ENCODE measurements at regions not wholly inside any gene's neighbourhood (a gene's known extent, or its start where the extent isn't known, plus 50 kb on each side); places are given as distances from the start of the nearest gene placed in this dataset.

DNA sequence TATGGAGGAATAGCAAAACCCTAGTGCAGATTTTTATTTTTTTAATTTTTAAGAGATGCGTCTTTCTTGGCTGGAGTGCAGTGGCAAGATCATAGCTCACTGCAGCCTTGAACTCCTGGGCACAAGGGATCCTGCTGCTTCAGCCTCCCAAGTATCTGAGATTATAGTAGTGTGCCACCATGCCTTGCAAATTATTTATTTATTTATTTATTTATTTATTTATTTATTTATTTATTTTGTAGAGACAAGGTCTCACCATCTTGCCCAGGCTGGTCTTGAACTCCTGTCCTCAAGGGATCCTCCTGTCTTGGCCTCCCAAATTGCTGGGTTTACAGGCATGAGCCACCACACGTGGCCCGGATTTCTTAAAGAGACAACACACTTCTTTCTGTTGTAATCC is 1158.8 kb downstream of the AACS start:
- POLR2A ChIA-PET = no interaction called here
- Histone ChIP-seq H3K4me2 (ENCODE audit: insufficient read depth, low read length) (no peak overlapping the region), H4K20me1 (replicated peaks; ENCODE audit: control insufficient read depth, extremely low read depth, insufficient read depth, low read length) (no peaks in the 10 kb centered on the region), H3K9me1 (replicated peaks; ENCODE audit: control insufficient read depth, extremely low read depth, insufficient read depth, low read length) (no peaks in the 10 kb centered on the region), H3K9ac (replicated peaks; ENCODE audit: extremely low read depth, insufficient read depth, low read length) (no peak overlapping the region), H3K27me3 (ENCODE audit: control insufficient read depth in 2 of 2, insufficient read depth in 2 of 2, low read length in 2 of 2) (no peaks in the 10 kb centered on the region), H3K4me1 (ENCODE audit: control insufficient read depth, extremely low read depth, insufficient read depth, low read length) (no peaks in the 10 kb centered on the region), H2AFZ (ENCODE audit: low read depth, low read length) (no peak overlapping the region), H3K4me3 (replicated peaks in 1 of 3; ENCODE audit: insufficient read depth in 1 of 3, low read depth in 1 of 3, low read length in 3 of 3) (no peak overlapping the region), H3K36me3 (ENCODE audit: control insufficient read depth in 2 of 2, extremely low read depth in 1 of 2, insufficient read depth in 2 of 2, low read length in 2 of 2) (no peaks in the 10 kb centered on the region), H3K9me3 (replicated peaks; ENCODE audit: control insufficient read depth, insufficient read depth, low read length) (peaks cover 2% of the 10 kb centered on the region), H3K27ac (ENCODE audit: insufficient read depth, low read depth, low read length) (no peak overlapping the region), H3K79me2 (ENCODE audit: control insufficient read depth, insufficient read depth, low read length) (no peaks in the 10 kb centered on the region)
- FAIRE-seq (no peak), DNase-seq (ENCODE audit: low read depth, low spot score) (no peak)
- intact Hi-C loops (cut with micrococcal nuclease) = no loop called here
- no TSS peak for BruUV-seq (replicated peaks)
- dilution Hi-C loops (cut with MboI; ENCODE audit: extremely low pct_ligation_motif_present, low sequenced_read_pairs) = no loop called here
- TF ChIP-seq FOS (IDR thresholded peaks at IDR 0.05; ENCODE audit: borderline replicate concordance, insufficient read depth, low read length) (no peak), MYC (IDR thresholded peaks at IDR 0.05; ENCODE audit: low read depth, low read length) (no peak), JUN (IDR thresholded peaks at IDR 0.05; ENCODE audit: borderline replicate concordance, insufficient read depth, insufficient read length, low read depth) (no peak), EZH2 (IDR thresholded peaks at IDR 0.05; ENCODE audit: borderline replicate concordance, low read depth, low read length, severe bottlenecking) (no peak), POLR2A (IDR thresholded peaks at IDR 0.05; ENCODE audit: low read depth, low read length) (no peak), GATA2 (IDR thresholded peaks at IDR 0.05; ENCODE audit: insufficient read depth, insufficient read length, low read depth, low read length) (no peak), POLR2AphosphoS5 (IDR thresholded peaks at IDR 0.05; ENCODE audit: insufficient read depth, low read depth, low read length) (no peak)
- TF ChIP-seq, protein P1, sequence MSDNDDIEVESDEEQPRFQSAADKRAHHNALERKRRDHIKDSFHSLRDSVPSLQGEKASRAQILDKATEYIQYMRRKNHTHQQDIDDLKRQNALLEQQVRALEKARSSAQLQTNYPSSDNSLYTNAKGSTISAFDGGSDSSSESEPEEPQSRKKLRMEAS (IDR thresholded peaks at IDR 0.05; ENCODE audit: insufficient read depth, insufficient read length) = no peak
- TF ChIP-seq, protein P2, sequence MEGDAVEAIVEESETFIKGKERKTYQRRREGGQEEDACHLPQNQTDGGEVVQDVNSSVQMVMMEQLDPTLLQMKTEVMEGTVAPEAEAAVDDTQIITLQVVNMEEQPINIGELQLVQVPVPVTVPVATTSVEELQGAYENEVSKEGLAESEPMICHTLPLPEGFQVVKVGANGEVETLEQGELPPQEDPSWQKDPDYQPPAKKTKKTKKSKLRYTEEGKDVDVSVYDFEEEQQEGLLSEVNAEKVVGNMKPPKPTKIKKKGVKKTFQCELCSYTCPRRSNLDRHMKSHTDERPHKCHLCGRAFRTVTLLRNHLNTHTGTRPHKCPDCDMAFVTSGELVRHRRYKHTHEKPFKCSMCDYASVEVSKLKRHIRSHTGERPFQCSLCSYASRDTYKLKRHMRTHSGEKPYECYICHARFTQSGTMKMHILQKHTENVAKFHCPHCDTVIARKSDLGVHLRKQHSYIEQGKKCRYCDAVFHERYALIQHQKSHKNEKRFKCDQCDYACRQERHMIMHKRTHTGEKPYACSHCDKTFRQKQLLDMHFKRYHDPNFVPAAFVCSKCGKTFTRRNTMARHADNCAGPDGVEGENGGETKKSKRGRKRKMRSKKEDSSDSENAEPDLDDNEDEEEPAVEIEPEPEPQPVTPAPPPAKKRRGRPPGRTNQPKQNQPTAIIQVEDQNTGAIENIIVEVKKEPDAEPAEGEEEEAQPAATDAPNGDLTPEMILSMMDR (IDR thresholded peaks at IDR 0.05; ENCODE audit: extremely low read depth in 1 of 2, insufficient read depth in 1 of 2, low read depth in 1 of 2, low read length in 2 of 2) = no peak
- CTCF ChIA-PET = no interaction called here

Measured in endothelial cell of umbilical vein (primary cell).